HepG2 (cell line): ENCODE measurements at regions not wholly inside any gene's neighbourhood (a gene's known extent, or its start where the extent isn't known, plus 50 kb on each side); places are given as distances from the start of the nearest gene placed in this dataset.

ENCODE experiments used
- ATAC-seq: fragments of 200-7000 bp; cut with Tn5 transposase; 3 replicates; pipeline ENCODE4 v1.9.1; 2020; ENCODE audit warnings: mild to moderate bottlenecking, moderate library complexity
- BruUV-seq: library from RNA; stranded (reverse); fragments of 400-500 nt; replicated peaks from 2 replicates; lab custom pipeline; 2021; lab: Mats Ljungman, UMichigan
- CTCF ChIA-PET: fragments of 300-600 bp; formaldehyde crosslinking; extraction: SDS; loops from one replicate; lab custom pipeline; 2021; ENCODE audit warnings: low total read pairs, inconsistent platforms, low intra/inter-chr PET ratio; lab: Yijun Ruan, JAX
- POLR2A ChIA-PET: fragments of 350-600 bp; sonication (Branson Sonifier 250); formaldehyde crosslinking; loops from one replicate; lab custom pipeline; 2020; ENCODE audit warnings: antibody characterized with exemption, inconsistent platforms; lab: Yijun Ruan, JAX
- DNase-seq: peaks from one replicate; pipeline ENCODE4 v3.0.0-alpha.2; 2015; ENCODE audit warnings: low spot score
- FAIRE-seq: peaks from 3 replicates; lab custom pipeline; 2011; peaks lifted over from hg19 to GRCh38; lab: Jason Lieb, UNC
- H2AFZ ChIP-seq: one replicate; pipeline ENCODE4 v1.6.1; 2011; ENCODE audit warnings: low read length, inconsistent platforms
- H3K27ac ChIP-seq: fragments of 300-600 bp; 3 replicates; pipeline ENCODE4 v1.8.0; 2011; ENCODE audit warnings: mixed run types, mild to moderate bottlenecking, mixed read lengths, low read length, inconsistent platforms; ENCODE audit not compliant: insufficient read depth; ENCODE audit errors: extremely low read length
- H3K27me3 ChIP-seq, 2 experiments: fragments of 200-600 bp in 1 of 2; 2 replicates in 1 of 2; 3 replicates in 1 of 2; pipeline versions ENCODE4 v1.6.0 to v1.8.0; 2011; ENCODE audit warnings: low read length in 2 of 2, mild to moderate bottlenecking in 2 of 2, moderate library complexity in 2 of 2, inconsistent platforms in 1 of 2; ENCODE audit not compliant: insufficient read depth in 2 of 2, control insufficient read depth in 1 of 2
- H3K36me3 ChIP-seq, 2 experiments: fragments of 200-600 bp in 1 of 2; replicated peaks in 1 of 2; 2 replicates in 1 of 2; 3 replicates in 1 of 2; pipeline versions ENCODE4 v1.5.1 to v1.8.0; 2011; ENCODE audit warnings: low read length in 2 of 2, inconsistent platforms in 1 of 2; ENCODE audit not compliant: insufficient read depth in 2 of 2, control insufficient read depth in 1 of 2
- H3K4me1 ChIP-seq: 2 replicates; pipeline ENCODE4 v1.5.1; 2012; ENCODE audit warnings: low read length, inconsistent platforms; ENCODE audit not compliant: insufficient read depth
- H3K4me2 ChIP-seq: 2 replicates; pipeline ENCODE4 v1.6.0; 2011; ENCODE audit warnings: low read depth, low read length, inconsistent platforms
- H3K4me3 ChIP-seq, 3 experiments: fragments of 200-600 bp in 1 of 3; sonication (generic), shearing (Covaris generic) in 1 of 3; replicated peaks in 1 of 3; 2 replicates each; pipeline ENCODE4 v1.5.1; 2011 to 2016; ENCODE audit warnings: low read length in 3 of 3, inconsistent platforms in 2 of 3, low read depth in 2 of 3, mild to moderate bottlenecking in 2 of 3, control low read depth in 1 of 3, mixed read lengths in 1 of 3; ENCODE audit not compliant: insufficient read depth in 1 of 3
- H3K79me2 ChIP-seq: one replicate; pipeline ENCODE4 v1.6.1; 2011; ENCODE audit warnings: low read length, inconsistent platforms; ENCODE audit not compliant: insufficient read depth
- H3K9ac ChIP-seq: 2 replicates; pipeline ENCODE4 v1.6.0; 2011; ENCODE audit warnings: mild to moderate bottlenecking, low read depth, low read length, inconsistent platforms; ENCODE audit not compliant: insufficient read depth
- H3K9me3 ChIP-seq: 2 replicates; pipeline ENCODE4 v1.5.1; 2012; ENCODE audit warnings: mild to moderate bottlenecking, low read length
- H4K20me1 ChIP-seq: 2 replicates; pipeline ENCODE4 v1.6.0; 2011; ENCODE audit warnings: inconsistent platforms, mild to moderate bottlenecking, low read length, moderate library complexity; ENCODE audit not compliant: insufficient read depth
- ATM ChIP-seq: fragments of 450-650 bp; IDR thresholded peaks from 2 replicates; pipeline ENCODE4 v1.7.1; 2017; ENCODE audit warnings: mild to moderate bottlenecking, borderline replicate concordance
- CC2D1A ChIP-seq: sonication (generic); formaldehyde crosslinking; IDR thresholded peaks from 2 replicates; pipeline ENCODE4 v1.8.1; 2023; ENCODE audit warnings: mild to moderate bottlenecking, missing genetic modification reagents
- FOXA1 ChIP-seq, 2 experiments: fragments of 450-650 bp in 1 of 2; sonication (generic) in 1 of 2; formaldehyde crosslinking in 1 of 2; IDR thresholded peaks; 2 replicates each; pipeline versions ENCODE4 v1.4.0 to v1.6.1; 2016 to 2020; ENCODE audit warnings: missing genetic modification reagents in 1 of 2
- NBN ChIP-seq: fragments of 450-650 bp; conservative IDR thresholded peaks from 2 replicates; pipeline ENCODE4 v1.6.1; 2017
- NKX3-1 ChIP-seq: sonication (generic); formaldehyde crosslinking; IDR thresholded peaks from 2 replicates; pipeline ENCODE4 v1.5.0; 2020; ENCODE audit warnings: missing genetic modification reagents
- ZNF101 ChIP-seq: sonication (generic); formaldehyde crosslinking; IDR thresholded peaks from 2 replicates; pipeline ENCODE4 v1.4.0; 2020; ENCODE audit warnings: mild to moderate bottlenecking, low read depth, missing genetic modification reagents, borderline replicate concordance
- ZNF607 ChIP-seq: sonication (generic); formaldehyde crosslinking; IDR thresholded peaks from 2 replicates; pipeline ENCODE4 v1.5.1; 2020; ENCODE audit warnings: missing genetic modification reagents, mild to moderate bottlenecking, borderline replicate concordance
- ZNF644 ChIP-seq: IDR thresholded peaks from 2 replicates; pipeline ENCODE4 v1.6.1; 2016; ENCODE audit warnings: low read depth
- WGBS: methylation state at CpG from one replicate; pipeline ENCODE4 v1.1.6; 2017; ENCODE audit warnings: low lambda C conversion rate; 5-methylcytosine and 5-hydroxymethylcytosine counted together
- in situ Hi-C: cut with HindIII; loops from 2 replicates; pipeline ENCODE4 v1.10.0; 2017; ENCODE audit warnings: low pct_unique_long_range_greater_than_20kb; ENCODE audit not compliant: extremely low pct_ligation_motif_present
- intact Hi-C: fragments of 100-400 bp; cut with micrococcal nuclease; formaldehyde crosslinking; loops from one replicate; pipeline ENCODE4 v1.10.0; 2022; ENCODE audit not compliant: unreplicated experiment
- TF ChIP-seq, protein P1 (sequence below): sonication (generic); formaldehyde crosslinking; IDR thresholded peaks from 2 replicates; pipeline ENCODE4 v1.4.0; 2020; ENCODE audit warnings: low read depth, missing genetic modification reagents

DNA sequence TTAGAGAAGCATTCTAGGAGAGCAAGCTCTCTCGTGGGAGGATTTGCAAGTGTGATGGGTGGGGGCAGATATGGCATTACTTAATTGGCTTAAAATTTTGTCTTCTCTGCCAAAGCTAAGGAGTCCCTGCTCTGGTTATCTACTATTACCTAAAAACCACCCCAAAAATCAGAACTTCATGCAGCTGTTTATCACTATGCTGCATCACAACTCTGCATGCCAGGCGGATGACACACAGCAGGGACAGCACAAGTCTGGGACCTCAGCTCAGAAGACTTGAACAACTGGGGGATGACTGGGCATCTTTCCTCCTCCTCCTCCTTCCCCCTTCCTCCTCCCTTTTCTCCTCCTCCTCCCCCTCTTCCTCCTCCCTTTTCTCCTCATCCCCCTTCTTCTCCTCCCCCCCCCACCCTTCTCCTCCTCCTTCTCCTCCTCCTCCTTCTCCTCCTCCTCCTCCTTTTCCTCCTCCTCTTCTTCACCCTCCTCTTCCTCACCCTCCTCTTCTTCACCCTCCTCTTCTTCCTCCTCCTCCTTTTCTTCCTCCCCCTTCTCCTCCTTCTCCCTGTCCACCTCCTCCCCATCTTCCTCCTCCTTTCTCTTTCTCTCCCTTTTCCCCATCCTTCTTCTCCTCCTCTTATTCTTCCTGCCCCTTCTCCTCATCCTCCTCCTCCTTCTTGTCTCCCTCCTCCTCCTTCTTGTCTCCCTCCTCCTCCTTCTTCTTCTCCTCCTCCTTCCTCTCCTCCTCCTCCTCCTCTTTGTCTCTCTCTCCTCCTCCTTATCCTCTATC is 218.6 kb upstream of the PMEPA1 start:
- TF ChIP-seq ATM: 0 out of 2 replicates have a peak, but pooled peaks have one; percentile 31
- no peak for TF ChIP-seq NKX3-1 (CRISPR knock-in tag)
- TF ChIP-seq FOXA1 (IDR thresholded peaks at IDR 0.05): peak; percentile 51; the same call in 1 of the 2 replicates
- no peak for TF ChIP-seq FOXA1 (CRISPR knock-in tag; IDR thresholded peaks at IDR 0.05)
- TF ChIP-seq NBN: peak; percentile 78; the same call in 1 of the 2 replicates
- TF ChIP-seq, all 625 proteins: peak for 3
- peaks cover 0 to 18% of the 10 kb centered on the region in 2 experiments; a peak in 2 of 5 replicates for H3K27me3 ChIP-seq
- H4K20me1 ChIP-seq: no peaks in the 10 kb centered on the region
- H3K4me2 ChIP-seq: no peak overlapping the region
- DNase-seq (no peak), ATAC-seq (no peak), FAIRE-seq (no peak)
- H3K36me3 ChIP-seq: no peaks in the 10 kb centered on the region
- no peak overlapping the region for H3K27ac ChIP-seq
- H3K9ac ChIP-seq: no peak overlapping the region
- peaks cover 25% of the 10 kb centered on the region for H3K9me3 ChIP-seq
- 0 out of 2 replicates have a peak, but pooled peaks cover 5% of the 10 kb centered on the region for H3K4me1 ChIP-seq
- POLR2A ChIA-PET: no interaction called here
- intact Hi-C loops (no loop called here), in situ Hi-C loops (no loop called here)
- H3K4me3 ChIP-seq: no peak overlapping the region
- H2AFZ ChIP-seq: no peak overlapping the region
- BruUV-seq: no TSS peak
- CTCF ChIA-PET: no interaction called here
- no peaks in the 10 kb centered on the region for H3K79me2 ChIP-seq
- WGBS: 18% methylated on average over 2 of the region's 2 CpGs

DNA sequence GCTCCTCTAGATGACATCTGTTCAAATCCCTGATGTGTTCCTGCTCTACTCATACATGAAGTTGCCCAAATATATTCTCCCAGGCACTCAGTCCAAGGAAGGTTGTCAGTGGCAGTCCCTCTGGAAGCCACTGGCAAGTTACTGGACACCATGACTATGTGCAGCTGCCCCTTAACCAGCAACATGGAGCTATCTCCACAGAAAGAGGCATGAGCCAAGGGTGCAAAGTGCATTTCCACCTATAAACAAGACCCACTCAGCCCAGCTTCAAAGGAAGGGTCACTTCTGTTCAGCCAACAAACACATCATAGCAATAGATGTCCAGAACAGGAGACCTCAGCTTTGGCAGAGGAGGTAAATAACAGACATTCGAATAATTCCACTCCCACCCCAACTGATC is 217.6 kb upstream of the PMEPA1 start:
- CTCF ChIA-PET: no interaction called here
- intact Hi-C loops: no loop called here
- 6% methylated on average over 1 of the region's 1 CpG for WGBS
- BruUV-seq: no TSS peak
- H3K36me3 ChIP-seq: no peaks in the 10 kb centered on the region
- no peak overlapping the region for H3K27ac ChIP-seq
- no peak overlapping the region for H3K4me2 ChIP-seq
- no peaks in the 10 kb centered on the region for H3K79me2 ChIP-seq
- H3K4me1 ChIP-seq: 0 out of 2 replicates have a peak, but pooled peaks cover 5% of the 10 kb centered on the region
- H4K20me1 ChIP-seq: no peaks in the 10 kb centered on the region
- no peak overlapping the region for H2AFZ ChIP-seq
- peak; percentile 51 for ATAC-seq
- H3K9me3 ChIP-seq: peaks cover 25% of the 10 kb centered on the region
- no peak overlapping the region for H3K4me3 ChIP-seq
- peaks cover 2 to 14% of the 10 kb centered on the region in 2 experiments; a peak in 2 of 5 replicates for H3K27me3 ChIP-seq
- TF ChIP-seq ZNF644 (CRISPR knock-in tag): peak; percentile 65; the same call in 1 of the 2 replicates
- no peak for TF ChIP-seq CC2D1A (CRISPR knock-in tag)
- TF ChIP-seq ZNF101: no peak
- TF ChIP-seq, protein P1, sequence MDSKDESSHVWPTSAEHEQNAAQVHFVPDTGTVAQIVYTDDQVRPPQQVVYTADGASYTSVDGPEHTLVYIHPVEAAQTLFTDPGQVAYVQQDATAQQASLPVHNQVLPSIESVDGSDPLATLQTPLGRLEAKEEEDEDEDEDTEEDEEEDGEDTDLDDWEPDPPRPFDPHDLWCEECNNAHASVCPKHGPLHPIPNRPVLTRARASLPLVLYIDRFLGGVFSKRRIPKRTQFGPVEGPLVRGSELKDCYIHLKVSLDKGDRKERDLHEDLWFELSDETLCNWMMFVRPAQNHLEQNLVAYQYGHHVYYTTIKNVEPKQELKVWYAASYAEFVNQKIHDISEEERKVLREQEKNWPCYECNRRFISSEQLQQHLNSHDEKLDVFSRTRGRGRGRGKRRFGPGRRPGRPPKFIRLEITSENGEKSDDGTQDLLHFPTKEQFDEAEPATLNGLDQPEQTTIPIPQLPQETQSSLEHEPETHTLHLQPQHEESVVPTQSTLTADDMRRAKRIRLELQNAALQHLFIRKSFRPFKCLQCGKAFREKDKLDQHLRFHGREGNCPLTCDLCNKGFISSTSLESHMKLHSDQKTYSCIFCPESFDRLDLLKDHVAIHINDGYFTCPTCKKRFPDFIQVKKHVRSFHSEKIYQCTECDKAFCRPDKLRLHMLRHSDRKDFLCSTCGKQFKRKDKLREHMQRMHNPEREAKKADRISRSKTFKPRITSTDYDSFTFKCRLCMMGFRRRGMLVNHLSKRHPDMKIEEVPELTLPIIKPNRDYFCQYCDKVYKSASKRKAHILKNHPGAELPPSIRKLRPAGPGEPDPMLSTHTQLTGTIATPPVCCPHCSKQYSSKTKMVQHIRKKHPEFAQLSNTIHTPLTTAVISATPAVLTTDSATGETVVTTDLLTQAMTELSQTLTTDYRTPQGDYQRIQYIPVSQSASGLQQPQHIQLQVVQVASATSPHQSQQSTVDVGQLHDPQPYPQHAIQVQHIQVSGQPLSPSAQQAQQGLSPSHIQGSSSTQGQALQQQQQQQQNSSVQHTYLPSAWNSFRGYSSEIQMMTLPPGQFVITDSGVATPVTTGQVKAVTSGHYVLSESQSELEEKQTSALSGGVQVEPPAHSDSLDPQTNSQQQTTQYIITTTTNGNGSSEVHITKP (CRISPR knock-in tag): no peak
- TF ChIP-seq ZNF607 (CRISPR knock-in tag): no peak
- TF ChIP-seq, all 625 proteins: peak for 1
- no peak for FAIRE-seq
- in situ Hi-C loops: no loop called here
- DNase-seq: no peak
- no peak overlapping the region for H3K9ac ChIP-seq
- POLR2A ChIA-PET: no interaction called here
